SW 1271 (cell line): ENCODE measurements at regions not wholly inside any gene's neighbourhood (a gene's known extent, or its start where the extent isn't known, plus 50 kb on each side); places are given as distances from the start of the nearest gene placed in this dataset.
"Not testable (repeated sequence)": the region's sequence is repeated elsewhere in the genome, so short reads cannot be mapped to it uniquely, and the experiment has no call there.

ENCODE experiments used
- DNase-seq, 2 experiments: peaks; one replicate each; lab custom pipeline; 2025; lab: John Stamatoyannopoulos, UW

DNA sequence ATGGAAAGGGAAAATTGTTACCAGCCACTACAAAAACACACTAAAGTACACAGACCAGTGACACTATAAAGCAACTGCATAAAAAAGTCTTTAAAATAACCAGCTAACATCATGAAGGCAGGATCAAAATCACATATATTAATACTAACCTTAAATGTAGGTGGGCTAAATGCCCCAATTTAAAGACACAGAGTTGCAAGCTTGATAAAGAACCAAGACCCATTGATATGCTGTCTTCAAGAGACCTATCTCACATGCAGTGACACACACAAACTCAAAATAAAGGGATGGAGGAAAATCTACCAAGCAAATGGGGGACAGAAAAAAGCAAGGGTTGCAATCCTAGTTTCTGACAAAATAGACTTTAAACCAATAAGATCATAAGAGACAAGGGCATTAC lies 246.3 kb downstream of the SEC16B start:
- DNase-seq, result no peak

DNA sequence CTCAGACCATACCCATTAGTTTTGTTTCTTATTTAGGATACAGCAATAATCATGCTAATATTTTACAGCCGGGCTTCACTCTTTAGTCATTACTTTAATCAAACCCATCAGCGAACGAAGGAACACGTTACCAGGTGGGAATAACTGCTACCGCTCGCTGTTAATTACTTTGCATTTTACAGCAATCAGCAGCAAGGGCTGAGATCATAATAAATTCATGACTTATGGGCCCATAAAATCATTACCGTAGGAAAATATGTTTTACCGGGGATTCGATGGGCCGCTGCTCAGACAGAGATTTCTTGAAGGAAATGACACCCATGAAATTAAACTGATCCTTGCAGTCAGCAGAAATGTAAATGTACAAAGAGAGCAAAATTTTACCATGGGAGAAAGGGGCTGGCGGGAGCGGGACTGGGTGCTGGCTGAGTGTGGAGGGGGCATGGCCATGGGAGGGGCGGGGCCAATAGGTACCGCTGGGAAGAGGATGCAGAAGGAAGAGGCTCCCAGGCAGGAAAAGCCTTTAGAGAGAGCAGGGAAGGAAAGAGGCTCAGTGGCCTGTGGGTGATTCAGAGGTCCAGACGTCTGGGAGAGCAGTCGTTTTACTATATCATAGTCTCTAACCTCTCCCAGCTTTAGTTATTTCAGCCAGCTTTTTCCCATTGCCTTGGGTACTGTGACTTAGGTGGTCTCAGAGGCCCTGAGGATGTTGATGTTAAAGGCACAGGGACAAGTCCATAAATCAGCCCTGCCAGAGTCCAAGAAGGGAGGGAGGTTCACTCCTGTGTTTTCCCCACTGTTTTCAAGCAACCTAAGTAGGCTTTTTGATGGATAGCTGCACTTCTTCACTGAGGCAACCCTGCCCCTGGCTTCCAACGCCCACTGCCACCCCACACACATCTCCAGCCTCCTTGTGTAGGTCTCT lies 258.9 kb downstream of the SEC16B start:
- no peak for DNase-seq

DNA sequence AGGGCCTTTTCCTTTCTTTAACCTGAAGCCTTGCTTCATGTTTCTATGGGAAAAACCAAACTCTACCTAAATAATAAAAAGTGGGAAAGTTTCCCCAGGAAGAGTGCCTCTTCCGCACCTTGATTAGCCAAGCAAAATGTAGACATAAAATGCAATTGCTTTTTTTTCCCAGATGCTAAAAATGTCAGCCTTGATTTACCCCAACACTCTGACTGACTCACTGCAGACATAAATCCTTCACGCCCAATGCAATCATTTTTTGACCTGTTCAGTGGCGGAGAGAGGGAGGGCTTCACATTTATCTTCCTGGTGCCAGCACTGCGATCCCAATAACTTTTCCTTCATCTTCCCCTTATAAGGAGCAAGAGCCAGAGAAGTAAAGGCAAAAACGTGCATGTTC lies 261.5 kb downstream of the SEC16B start:
- no peak for DNase-seq

DNA sequence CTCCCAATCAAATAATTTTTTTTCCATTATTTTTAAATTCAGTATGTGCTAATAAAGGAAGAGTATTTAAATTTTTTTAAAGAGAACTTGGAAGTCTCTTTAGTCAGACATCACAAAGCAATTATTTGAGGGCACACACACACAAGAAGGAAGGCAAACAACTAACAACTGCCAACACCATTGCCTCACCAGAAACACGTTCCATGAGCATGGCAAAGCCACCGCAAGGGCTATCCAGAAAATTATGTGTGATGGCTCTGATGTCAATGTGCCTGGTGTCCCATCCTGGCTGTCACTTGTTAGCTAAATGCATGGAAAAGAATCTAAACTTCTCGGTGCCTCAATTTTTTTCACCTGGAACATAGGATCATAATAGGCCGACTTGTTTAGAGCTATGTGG lies 262.9 kb downstream of the SEC16B start:
- no peak for DNase-seq

DNA sequence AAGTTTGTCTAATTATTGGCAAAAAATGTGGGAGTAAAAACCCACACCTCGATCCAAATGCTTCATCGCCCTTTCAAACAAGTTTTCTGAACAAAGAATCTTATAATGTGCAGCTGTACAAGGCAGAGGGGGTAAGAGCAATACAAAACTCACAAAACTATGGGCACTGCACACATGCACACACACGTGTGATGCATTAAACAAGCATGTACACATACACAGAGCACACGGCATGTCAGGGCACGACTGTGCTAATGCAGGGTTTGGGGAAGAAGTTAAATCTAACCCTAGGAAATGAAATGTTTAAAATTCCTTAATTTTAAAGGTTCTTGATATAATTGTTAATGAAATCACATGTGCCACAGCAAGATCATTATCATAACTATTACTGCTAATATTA lies 264.0 kb downstream of the SEC16B start:
- no peak for DNase-seq

DNA sequence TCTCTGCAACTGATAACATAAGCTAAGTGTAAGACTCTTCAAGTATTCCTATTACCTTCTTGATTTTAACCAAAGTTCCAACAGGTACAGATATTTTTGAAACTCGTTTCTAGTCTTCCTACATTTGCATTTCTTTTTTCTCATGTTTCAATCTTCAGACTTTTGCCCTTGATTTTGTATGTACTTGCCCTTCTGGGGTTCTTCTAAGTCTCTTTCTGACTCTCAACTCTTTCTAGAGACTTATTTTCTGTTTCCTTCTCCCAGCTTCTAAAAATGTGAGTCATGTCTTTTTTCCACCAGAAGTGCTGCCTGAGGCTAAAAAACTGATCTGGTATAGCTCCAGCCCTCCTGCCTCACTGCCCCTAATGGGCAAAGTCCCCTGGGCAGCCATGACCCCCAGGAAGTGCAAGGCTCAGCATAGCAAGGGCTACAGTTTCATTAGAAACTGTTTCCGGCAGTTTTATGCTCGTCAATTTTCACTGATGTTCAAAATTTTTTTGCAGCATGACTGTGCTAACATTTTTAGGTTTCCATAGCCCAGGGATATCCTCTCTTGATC lies 265.9 kb downstream of the SEC16B start:
- DNase-seq, result no peak

DNA sequence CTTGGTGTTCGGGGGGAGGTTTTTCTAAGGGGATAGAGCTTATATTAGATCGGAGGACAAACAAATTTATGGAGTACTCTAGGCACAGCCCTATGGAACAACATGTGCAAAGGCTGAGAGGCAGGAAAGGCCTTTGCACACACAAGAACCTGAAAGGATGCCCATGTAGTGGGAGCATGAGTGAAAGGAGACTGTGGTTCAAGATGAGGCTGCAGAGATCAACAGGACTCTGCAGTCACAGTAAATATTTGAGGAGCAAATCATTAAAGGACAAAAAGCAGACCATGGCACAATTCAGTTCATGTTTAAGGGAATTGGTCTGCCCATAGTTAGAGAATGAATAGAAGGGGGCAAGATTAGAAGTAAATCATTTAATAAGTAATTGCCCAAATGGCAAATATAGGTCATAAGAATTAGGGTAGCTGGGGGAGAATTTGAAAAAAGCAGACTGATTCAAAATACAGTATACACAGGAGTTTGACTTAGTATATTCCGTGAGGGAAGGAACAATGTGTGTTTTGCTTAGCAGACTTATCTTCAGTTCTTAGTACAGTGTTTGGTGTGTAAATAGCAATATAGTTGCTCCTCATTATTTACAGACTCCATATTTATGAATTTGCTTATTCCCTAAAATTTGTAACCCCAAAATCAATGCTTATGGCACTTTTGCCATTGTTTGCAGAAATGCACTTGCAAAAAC lies 268.1 kb downstream of the SEC16B start:
- DNase-seq, result no peak

DNA sequence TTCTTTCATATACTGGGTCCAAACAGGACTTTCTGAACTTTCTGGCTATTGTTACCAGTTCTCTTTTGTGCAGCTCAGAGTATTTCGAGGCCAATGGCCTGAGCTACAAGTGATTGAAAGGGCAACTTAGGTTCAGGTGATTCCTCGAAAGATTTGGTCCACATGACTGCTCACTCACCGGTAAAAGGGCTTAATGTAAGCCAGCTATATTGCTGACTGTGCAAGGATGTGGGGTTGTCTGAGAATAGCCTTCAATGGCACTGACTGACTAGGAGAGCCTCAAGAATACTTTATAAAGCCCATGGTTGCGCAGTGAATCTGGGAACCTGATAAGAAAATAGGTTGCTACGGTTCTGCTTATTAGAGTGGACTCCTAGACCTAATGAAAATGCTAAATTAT lies 269.0 kb downstream of the SEC16B start:
- no peak for DNase-seq

DNA sequence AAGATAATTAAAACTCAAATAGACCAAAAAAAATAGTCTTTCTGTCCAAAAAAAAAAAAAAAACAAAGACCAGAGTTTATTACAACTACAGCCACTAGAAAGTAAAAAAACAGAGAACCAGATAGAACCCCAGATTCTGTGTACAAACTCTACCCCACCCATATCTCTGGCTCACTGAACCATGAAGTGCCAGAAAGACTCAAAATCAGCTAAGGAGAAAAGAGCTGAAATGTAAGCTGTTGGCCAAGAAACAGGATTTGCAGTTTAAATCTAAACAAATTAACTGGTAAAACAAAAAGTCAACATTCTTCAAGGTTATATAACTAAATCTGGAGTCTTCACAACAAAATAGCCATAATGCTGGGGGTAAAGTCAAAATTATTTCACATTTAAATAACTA lies 278.9 kb downstream of the SEC16B start:
- DNase-seq, result no peak

DNA sequence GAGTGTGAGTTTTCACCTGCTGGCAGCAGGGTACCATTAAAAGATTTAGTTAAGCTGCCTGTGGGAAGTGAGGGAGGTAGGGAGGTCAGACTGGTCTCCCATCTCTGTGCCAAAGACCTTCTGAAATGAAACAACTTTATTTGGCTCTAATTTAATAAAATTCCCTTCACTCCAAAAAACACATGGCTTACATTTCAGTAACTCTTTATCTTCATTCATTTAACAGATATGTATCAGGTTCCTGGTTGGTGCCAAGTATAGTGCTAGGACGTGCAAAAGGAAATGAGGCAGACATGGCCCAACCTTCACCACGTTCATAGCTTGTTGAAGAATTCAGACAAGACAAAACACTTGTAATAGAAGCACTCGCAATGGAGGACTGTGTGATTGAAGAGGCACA lies 282.3 kb downstream of the SEC16B start:
- DNase-seq, result no peak

DNA sequence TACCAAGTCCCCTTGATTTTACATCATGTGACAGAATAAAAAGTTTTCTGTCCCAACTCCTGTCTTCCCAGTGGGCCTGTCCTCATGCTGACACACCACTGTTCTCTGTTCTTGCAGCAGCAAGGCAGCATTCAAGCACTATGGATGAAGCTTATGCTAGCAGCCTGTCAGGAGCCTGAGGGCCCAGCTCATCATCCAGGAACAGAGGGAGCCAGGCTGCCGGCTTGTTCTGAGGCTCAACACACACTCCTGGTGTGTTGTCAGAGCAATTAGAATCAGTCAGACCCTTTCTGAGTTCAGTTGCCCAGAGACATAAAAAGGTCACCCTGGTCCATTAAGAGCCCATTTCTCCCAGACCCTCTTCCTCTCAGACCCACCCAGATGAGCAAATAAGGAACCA lies 282.9 kb downstream of the SEC16B start:
- DNase-seq, result no peak

DNA sequence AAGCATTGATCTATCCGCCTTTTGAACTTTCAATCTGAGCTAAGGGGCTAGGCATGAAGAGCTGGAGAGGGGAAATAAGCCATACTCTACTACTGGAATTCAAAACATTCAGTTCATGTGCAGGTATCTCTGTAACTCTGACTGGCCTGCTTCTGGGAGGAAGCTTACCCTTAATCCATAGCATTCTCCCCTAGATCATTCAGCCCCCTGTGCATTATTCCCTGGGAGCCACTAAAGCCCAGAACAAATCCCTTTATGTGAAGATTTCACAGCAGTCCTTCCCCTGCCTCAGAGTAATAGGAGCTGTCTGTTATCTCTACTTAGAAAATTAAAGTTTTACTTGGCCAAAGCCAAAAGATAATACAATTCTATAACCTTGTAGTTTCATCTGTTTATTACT lies 300.7 kb downstream of the SEC16B start:
- DNase-seq, result no peak

DNA sequence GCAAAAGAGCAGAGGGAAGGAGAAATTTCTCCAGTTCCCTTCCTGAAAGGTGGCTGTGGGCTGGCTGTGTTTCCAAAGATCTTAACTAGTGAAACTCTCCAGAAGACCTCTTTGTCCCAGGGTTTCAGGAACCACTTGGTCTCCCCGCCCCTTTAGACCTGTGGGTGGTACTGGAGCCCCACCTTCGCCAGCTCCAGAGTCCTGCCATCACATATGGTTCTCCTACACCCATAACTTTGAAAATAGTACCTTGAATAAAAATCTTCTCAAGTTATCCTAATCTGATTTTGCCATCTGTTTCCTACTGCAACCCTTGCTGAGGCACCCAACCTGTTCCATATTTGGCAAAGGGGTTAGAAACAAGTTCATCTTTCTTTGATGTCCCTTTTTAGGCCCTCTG lies 303.9 kb downstream of the SEC16B start:
- no peak for DNase-seq

DNA sequence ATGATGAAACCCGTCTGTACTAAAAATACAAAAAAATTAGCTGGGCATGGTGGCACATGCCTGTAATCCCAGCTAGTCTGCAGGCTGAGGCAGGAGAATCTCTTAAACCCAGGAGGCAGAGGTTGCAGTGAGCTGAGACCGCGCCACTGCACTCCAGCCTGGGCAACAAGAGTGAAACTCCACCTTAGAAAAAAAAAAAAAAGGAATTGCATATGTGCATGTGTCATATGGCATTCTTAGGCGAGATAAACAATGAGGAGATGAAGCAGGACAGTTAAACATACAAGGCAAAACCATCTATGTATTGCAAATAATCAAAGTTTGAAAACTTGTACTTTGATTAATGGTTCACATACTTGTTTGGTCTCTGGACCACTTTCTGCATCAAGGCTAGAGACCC lies 305.1 kb downstream of the SEC16B start:
- DNase-seq, result not testable (repeated sequence)

DNA sequence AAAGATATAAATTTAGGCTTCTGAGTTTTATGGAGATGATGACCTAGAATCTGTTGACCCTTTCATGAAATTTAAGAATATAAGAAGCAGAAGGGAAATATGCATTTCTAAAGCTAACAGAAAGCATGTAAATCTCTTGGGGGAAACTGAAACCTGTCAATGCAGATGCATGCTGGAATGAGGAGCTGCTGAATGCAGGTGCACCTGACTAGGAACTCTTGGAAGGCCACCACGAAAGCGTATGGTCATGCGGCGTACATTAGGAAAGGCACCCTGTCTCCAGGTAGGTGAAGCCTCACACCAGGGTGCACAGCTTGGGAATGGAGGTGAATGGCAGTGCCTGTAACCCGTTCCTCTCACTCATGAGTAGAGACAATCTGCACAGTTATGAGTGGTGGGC lies 309.7 kb downstream of the SEC16B start:
- no peak for DNase-seq

DNA sequence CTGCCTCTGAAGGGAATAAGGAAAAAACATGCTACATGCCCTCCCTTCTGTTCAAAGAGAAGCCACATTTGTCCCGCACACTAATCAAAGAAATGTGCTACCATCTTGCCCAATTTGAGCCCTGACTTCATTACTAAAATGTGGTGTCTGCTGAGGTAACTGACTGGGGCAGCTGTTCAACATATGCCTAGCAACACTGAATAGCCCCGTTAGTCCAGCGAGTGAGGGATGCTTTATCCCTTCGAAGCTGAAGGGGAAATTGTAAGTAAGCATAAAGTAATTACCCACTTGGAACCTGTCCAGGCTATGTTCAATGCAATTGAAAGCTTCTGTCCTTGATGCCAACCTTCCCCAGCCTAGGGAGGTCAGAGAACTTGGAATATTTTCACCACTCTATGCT lies 310.6 kb downstream of the SEC16B start:
- DNase-seq, result no peak

DNA sequence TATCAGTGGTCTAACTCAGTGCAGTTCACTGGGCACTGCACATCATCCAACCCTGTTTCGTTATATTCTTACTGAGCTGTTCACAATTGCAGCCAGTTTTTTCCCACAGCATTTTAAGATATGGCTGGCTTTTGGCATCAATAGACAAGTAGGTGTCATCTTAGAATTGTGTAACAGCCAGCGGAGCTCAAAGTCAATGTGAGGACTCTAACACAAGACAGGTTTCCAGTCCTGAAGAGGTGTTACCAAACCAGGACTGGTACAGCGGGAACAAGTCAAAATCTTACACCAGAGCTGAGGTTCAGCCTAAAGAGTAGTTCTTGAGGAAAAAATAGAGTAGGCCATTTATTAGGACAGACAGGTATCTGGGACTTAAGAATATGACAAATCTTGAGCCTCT lies 313.3 kb downstream of the SEC16B start:
- DNase-seq, result no peak

DNA sequence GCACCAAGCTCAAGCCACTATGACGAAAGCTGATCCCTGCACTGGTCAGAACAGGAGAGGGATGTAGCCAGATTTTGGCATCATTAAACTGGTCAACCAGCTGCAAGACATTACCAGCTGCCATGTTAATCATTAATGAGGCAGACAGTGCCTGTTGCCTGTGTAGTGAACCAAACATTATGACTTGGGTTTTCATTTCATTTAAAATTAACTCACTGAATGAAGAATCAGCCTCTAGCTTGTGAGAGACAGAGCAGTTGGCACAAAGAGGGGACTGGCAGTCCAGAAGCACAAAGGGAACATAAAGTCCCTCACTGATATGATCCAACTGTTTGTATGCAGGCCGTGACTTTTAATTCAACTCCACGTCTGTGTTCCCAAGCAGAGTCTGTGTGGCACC lies 318.9 kb downstream of the SEC16B start:
- DNase-seq, result no peak

DNA sequence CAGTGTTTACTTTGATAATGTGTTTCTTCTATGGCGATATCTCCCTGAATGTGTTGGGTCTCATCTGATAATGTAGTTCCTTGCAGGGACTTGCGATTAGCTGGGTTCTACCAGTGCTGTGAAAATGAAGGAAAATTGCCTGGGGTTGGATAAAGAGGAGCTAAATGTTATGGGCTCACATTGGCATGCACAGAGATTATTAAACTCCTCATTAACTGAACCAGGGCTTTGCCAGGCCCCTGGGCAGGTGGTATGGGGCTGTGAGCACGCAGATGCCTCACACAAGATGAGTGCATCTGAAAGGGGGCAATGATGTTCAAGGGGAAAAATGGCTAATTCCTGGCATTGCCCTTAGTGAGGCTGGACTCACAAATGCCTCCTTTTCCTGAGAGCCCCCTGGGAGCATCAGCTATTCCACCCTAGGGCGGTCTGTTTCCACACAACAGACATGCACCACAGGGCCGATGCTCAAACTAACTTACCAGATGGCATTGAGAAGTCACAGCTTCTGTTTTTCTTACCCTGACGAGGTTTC lies 321.1 kb downstream of the SEC16B start:
- no peak for DNase-seq

DNA sequence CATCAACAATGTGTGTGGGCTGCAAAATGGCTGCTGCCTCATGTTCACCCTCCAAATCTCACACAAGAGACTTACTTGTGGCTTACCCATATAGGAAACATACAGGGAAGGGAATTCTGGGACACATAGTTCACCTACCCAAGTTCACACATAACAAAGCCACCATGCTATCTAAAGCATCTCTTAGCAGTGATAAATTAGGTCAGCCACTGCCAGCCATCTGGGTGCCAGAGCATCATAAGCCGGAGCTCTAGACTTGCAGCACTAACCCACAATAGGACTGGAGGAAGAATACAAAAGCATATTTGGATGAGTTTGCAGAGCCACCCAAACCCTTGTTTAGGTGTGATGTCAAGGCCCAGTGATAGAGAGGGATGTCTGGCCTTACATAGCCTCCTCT lies 321.7 kb downstream of the SEC16B start:
- DNase-seq, result no peak

DNA sequence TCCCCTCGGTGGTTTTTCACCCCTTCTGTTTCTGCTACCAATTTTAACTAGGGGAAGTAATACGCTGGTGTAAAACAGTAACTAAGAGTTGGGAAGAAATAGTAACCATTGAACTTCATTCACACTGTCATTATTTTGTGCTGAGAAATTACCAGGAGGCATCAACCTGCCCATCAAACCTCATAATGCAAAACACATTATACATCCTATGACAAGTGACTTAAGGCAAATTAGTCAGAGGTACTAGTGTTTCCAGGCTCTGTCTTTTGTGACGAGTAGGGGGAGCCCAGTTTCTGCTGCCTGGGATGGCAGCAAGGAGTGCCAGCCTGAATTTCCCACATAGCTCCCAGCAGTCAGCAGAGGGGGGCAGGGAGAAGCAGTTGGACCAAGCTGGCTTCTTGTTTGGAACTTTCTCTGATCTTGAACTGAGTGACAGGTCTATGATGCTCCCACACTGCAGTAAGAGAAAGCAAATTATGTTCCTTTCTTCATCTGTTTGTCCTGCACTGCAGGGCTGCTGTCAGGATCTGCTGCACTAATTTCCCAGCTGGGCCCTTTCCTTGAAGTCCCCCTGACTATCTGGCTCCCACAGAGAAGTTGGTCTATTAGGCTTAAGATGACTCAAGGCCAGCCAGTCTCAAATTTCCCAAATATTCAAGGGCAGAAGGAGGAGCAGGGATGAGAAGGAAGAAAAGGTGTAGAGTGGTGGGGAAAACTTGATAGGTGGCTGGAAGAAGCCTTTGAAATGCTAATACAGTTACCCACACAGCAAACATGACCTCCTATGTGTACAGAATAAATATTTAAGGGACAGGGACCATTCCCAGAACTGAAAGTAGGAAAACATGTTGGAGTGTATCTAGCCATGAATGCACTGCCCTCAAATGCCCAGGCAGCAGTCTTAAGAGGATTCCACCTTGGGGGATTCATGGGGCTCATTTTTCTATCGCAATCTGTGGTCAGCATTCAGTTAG lies 322.8 kb downstream of the SEC16B start:
- DNase-seq, result no peak
